Left lobe of liver (tissue), 2 donors: ENCODE measurements at regions not wholly inside any gene's neighbourhood (a gene's known extent, or its start where the extent isn't known, plus 50 kb on each side); places are given as distances from the start of the nearest gene placed in this dataset.

ENCODE experiments used
- ATAC-seq: fragments of 200-7000 bp; cut with Tn5 transposase; one replicate; pipeline ENCODE4 v1.9.1; 2020; ENCODE audit warnings: mild to moderate bottlenecking, moderate library complexity
- DNase-seq: peaks from one replicate; pipeline ENCODE4 v3.0.0-alpha.2; 2020; ENCODE audit warnings: low spot score
- donor health status: DM: no; HTN: no; CAD: no; lungs with moderate emphysema.
- donor health status: DM: no; HTN: yes; CAD: no.

DNA sequence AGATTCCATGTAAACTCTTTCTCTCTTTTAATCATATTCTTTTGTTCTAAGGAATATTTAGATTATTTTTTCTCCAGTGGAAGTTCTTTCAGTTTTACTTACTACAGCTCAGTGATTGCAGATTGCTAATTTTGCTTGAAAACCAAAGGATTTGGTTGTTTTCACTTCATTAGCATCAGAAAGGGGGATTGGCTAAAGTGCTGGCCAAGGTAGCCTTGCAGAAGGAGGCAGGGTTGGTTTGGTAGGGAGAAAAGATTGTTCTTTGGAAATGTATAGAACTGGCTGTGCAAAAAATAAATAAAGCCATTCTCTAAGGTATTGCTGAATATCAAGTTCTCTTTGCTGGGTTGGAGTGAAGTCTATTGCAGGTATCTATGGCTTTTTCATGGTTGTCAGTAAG lies 92.6 kb downstream of the FAT3 start:
- DNase-seq (no peak), ATAC-seq (no peak)

DNA sequence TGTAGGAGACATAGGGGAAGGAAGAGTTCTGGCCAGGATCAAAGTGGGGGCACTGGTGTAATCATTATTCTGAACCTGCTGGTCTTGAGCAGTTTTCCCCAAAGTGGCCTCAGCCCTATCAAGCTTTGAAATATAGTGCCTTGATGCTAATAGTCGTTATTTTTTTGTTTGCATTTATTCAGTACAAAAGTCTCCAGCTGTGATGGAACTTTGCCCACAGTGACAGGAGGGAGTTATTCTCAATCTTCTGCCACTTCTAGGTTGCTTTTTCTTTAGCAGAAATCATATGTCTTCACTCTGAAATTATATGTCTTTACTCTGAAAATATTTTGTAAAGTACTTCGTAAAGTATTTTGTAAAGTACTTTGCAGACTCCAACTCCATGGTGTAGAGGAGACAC lies 93.1 kb downstream of the FAT3 start:
- no peak for ATAC-seq
- no peak for DNase-seq

DNA sequence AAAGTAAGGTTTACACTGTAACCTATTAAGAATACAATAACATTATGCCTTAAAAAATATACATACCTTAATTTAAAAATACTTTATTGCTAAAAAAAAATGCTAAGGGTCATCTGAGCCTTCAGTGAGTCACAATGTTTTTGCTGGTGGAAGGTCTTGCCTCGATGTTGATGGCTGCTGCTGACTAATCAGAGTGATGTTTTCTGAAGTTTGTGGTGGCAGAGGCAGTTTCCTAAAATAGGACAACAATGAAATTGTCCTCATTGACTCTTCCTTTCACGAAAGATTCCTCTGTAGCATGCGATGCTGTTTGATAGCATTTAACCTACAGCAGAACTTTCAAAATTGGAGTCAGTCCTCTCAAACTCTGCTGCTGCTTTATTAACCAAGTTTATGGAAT lies 97.6 kb downstream of the FAT3 start:
- no peak for DNase-seq
- no peak for ATAC-seq

DNA sequence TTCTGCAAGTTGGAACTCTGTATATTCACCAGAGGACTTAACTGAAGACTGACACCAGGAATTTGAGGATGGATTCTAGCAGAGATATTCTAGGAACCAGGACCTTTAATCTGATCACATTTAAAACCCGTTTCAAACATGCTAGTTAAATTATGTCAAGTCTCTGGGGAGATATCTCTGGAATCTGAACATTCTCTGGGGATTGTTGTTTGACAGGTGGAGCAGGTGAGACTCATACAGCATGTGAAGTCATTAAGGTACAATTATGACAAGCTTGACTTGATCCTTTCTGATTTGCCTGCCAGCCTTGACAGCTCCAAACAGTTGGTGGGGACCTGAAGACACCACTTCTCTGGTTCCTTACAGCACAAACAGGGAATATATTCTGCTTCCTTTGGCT lies 100.3 kb downstream of the FAT3 start:
- ATAC-seq: no peak
- DNase-seq: no peak

DNA sequence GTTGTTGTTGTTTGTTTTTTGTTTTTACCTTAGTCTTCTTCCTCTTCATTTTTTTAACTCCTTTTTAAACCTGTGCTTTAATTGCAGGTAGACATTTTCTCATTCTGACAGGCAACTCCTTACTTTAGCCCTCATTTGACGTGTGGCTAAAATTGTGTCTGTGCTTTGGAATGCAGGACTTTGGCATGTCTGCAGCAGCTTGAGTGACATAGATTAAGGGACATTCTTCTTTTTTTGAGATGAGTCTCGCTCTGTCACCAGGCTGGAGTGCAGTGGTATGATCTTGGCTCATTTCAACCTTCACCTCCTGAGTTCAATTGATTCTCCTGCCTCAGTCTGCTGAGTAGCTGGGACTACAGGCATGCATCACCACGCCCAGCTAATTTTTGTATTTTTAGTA lies 100.8 kb downstream of the FAT3 start:
- DNase-seq (no peak), ATAC-seq (no peak)

DNA sequence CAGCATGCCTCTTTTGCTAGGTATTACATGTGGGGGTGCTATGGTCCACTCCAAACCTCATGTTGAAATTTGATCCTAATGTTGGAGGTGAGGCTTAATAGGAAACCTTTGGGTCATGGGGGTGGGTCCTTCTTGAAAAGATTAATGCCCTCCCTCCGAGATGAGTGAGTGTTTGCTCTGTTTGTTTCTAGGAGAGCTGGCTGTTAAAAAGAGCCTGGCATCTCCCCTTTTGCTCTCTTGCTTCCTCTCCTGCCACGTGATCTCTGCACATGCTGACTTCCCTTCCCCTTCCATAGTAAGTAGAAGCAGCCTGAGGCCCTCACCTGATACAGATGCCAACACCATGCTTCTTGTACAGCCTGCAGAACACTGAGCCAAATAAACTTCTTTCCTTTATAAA lies 104.5 kb downstream of the FAT3 start:
- ATAC-seq: no peak
- DNase-seq: no peak

DNA sequence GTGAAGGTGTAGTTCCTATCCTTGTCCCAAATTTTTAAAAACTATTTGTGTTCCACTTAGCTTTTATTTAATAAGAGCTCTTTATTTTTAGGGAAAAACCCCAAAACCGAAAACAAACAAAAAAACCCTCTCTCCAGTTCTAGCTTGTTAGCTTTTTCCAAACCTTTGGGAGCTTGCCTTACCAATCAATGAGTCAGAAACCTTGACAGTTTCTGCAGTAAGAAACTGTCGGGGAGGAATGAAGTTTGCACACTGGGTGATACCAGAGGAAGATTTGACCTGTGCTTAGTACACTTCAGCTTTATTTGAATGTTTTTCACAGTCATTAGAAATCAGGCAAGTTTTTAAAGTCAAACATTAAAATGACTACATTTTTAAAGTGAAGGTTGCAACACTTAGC lies 105.0 kb downstream of the FAT3 start:
- ATAC-seq (peak; percentile 30), DNase-seq (no peak)

DNA sequence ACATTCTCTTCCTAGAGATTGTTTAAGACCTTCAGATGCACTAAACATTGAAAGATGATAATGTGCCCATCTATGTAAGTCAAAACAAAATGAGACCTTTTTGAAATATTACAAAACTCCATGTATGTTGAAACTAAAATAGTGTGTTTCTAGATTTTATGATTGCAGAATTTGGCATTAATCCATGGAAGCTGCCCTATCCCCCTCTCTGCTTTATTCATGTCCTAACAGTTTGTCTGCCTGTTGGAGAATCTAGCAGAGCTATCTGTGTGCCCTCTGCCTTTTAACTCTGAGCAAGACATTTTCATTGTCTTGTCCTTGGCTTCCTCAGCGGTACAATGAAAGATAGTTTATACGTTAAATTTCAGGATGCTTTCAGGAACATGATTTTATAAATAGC lies 105.5 kb downstream of the FAT3 start:
- no peak for ATAC-seq
- no peak for DNase-seq

DNA sequence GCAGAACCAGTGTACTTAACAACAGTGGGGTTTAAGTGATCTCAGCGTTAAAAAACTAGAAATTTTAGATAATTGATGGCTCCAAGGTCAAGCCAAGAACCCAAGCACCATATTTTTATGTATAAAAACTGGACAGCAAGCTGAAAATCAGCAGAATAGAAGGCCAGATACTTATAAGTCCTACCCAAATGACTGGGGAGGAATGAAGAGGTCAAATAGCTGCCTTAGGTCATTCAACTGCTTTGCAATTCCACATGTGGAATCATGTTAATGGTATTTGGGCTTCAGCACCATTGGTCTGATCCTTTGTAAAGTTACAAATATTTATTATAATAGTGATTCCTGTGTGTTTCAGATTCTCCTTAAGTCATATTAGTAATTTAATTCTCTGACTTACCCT lies 108.4 kb downstream of the FAT3 start:
- DNase-seq (no peak), ATAC-seq (peak; percentile 12)

DNA sequence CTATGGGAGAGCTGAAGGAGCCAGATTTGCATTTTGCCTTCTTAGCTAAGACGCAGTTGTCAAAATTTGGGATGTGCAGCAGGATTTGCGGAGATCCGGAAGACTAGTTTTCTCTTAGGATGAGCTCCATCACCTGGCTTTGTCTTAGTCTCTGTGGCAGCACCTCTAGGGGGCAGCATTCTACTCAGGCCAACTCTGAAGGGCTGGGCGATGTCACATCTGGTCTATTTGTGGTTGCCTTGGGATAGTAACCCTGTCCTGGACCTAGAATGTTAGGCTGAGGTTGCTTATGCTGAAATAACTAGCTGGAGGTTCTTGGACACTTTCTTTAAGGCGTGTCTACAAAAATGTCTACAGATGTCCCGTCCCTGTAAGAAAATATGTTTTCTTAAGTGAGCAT lies 116.2 kb downstream of the FAT3 start:
- peak; percentile 91 for ATAC-seq
- peak; percentile 47 for DNase-seq

DNA sequence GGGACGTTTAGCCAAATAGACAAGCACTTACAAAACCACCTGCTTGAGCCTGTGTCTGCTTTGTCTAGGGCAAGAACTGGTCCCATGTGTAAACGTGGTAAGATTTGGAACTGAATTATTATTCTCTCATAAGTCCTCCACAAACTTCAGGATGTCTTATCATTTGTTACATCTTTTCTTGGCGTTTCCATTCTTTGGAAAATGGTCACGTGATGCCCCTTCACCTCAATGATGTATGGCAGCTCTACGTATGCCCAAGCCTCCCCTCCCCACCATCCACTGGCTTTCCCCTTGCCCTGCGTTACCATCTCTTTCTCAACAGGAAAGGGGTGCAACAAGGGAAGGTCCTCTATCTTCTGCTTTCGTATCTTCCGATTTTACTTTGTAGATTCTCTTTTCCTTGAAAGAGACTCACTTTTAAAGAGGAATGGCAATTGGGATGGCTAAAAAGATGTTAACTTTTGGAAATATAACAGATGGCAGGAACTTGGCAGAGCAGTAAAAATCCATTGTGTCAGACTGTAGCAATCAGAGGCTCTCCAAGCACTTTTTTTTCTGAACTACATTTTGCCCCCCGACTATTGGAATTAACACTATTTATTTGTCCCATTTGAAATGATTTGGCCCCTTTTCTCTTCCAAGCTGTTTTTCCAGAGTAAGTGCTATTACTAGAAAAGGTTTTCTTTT lies 117.6 kb downstream of the FAT3 start:
- DNase-seq (no peak), ATAC-seq (no peak)

DNA sequence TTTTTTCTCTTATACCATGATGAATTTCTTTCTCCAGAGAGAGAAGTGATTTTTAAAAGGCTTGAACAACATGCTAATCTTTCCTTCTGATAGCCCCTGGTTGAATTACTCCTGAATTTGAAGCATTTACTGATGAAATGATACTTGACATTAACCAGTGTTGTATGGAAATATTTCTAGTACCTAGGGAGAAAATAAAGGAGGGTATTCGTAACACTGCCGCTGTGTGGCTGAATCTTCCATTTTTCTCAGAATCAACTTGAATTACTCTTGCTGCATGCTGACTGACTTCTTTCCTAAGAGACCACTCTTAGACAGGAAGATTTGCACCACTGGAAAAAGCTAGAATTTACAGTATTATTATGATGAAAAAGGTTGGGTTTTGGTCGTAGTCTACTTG lies 118.3 kb downstream of the FAT3 start:
- DNase-seq: no peak
- no peak for ATAC-seq

DNA sequence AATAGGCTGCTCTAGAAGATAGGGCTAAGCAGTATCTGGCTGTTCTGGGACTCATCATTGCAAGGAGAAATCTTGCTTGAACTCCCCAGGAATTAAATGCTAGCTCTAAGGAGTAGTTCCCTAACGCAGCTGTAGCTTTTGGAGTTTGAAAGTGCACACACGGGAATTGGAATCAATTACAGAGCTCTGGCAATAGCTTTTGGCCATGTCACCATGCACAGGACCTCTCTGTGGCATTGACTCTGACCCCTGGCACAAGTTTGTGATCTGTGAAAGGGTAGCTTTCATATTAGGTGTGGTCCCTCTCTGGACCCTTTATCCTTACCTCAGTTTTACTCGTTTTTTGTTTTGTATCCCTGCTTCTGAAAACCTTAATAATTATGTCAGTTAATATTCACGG lies 121.6 kb downstream of the FAT3 start:
- DNase-seq: no peak
- ATAC-seq: peak; percentile 85

DNA sequence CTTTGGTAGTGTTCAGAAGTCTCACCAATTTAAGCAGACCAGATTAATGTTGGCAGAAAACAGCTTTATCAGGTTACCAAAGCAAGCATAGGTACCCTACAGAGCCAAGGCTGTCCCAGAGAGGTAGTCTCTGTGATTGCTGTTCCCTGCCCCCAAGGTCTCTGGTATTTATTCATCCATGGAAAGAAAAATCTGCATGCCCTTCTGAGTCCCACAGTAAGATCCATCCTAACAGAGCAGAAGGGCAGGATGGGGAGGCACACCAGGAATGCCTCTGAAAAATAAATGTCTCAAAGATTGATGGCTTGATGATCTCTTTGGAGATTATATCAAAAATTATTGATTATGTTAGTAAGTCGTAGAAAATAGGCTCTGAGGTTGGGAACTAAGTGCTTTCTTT lies 122.8 kb downstream of the FAT3 start:
- no peak for DNase-seq
- ATAC-seq: no peak

DNA sequence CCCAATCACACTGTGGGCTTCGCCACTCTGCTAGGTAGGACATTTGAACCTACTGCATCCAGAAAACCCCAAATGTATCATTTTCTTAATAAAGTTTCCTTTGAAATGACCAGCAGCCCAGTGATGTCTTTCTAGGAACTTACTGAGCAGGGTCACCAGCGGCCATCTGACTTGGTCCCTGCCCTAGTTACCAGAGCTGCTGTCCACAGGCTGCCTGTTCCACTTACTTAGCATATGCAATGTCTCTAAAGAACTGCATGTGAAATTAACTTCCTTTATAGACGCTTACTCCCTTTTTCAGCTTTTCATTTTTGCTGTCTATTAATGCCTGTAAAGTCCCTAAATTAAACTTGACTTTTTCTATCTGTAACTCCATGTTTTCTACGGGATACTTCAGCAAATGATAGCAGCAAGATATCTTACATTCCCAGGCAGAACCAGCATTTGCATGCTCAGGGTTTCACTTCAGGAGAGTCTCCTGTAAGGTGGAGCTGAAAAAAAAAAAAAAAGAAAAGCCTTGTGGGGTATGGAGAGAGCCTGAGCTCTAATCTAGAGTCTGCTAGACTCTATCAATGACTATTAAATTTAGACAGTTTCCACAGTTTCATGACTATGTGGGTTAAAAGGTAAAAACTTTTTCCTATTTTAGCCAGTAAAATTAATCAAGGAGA lies 125.0 kb downstream of the FAT3 start:
- ATAC-seq: no peak

DNA sequence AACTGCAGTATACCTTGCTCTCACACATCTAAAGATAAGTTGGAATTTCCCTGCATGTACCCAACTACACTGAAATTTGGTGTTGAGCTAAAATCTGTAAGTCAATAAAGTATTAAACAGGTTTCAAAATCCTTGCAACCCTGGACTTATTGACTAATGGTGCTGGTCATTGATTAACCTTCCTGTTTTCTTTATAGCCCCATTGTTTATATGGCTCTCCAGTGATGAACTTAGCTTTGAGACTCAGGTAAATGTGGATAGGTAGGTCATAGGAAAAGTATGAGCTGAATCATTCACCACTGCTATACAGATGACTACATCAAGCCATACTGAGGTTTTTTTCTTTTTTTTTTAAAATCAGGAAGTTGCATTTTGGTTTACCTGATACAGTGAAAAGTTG lies 132.7 kb downstream of the FAT3 start:
- ATAC-seq (peak; percentile 79), DNase-seq (no peak)

More for the DNA sequence above, 125.0 kb downstream of the FAT3 start:
- DNase-seq: no peak

DNA sequence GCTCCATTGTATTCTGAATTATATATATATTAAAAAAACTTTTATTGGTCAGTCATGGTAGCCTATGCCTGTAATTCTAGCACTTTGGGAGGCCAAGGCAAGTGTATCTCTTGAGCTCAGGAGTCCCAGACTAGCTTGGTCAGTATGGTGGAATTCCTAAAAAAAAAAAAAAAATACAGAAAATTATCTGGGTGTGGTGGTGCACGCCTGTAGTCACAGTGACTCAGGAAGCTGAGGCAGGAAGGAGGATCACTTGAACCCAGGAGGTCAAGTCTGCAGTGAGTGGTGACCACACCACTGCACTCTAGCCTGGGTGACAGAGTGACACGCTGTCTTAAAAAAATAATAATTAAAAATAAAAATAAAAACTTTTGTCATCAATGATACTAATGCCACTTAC lies 133.2 kb downstream of the FAT3 start:
- DNase-seq (no peak), ATAC-seq (no peak)

DNA sequence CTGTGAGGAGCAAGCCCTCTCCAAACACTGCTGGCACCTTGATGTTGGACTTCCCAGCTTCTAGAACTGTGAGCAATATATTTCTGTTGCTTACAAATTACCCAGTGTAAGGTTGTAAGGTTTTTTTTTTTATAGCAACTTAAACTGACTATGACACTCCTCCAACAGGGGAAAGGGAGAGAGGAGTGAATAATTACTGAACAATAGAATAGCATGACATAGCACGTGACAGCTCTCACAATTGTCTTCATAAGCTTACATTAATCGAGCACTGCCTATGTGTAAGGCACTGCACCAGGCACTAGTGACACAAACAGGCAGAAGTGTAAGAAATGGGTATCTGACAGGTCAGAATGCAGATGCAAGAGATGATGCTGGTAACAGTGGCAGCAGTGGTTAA lies 136.9 kb downstream of the FAT3 start:
- ATAC-seq: no peak

DNA sequence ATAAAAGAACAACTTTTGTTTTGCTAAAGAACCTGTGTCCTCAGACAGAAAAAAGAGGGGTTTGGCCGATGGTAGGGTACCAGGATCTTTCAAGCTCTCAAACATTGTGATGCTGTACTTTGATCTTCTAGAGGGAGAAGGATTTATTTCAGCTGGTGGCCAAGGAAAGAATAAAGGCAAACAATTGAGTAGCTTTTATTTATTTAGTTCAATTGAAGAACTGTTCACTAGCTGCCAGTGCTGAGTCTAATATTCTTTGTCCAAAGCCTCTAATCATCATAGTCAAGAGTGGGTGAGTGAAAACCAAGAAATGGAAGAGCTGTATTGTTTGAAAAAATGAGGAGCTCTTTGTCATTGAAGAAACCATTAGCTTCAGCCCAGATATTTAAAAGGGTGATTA lies 138.4 kb downstream of the FAT3 start:
- no peak for ATAC-seq
- DNase-seq: no peak

More for the DNA sequence above, 136.9 kb downstream of the FAT3 start:
- no peak for DNase-seq

DNA sequence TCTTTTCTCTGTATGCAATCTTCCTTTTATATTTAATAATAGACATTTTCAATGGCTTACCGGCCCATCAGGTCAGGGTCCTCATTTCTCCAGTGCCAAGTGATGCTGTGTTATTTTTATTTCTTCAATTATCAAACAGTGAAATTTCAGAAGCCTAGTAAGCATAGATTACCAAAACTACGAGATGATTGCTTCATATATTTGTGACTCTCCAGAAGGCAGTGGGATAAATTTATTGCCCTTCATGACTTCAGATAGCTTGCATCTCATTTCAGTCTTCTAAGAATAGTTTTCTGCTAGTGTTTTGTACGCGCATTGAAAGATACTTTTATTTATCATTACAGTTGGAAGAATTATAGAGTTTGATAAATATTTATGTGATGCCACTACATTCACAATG lies 139.6 kb downstream of the FAT3 start:
- ATAC-seq: no peak
- no peak for DNase-seq

DNA sequence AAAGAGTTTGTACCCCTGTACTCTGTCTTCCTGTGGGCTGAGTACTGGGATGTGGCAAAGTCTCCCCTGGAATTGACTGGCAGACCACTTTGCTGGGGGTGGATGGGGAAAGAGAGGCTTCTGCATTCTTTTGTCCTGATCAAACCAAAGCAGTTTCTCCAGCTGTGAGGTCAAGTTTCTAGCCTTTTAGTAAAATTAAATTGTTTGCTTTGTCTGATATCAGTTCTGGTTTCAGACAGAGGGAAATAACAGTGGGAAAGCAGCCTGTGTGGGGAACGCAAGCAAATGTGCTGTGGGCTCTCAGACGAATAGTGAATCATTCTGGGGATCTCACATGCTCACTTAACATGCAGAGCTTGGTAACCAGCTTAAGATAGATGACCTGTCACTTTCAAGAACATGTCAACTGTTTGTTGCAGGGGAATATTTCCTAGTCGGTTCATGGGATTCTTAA lies 151.6 kb downstream of the FAT3 start:
- ATAC-seq: no peak
- DNase-seq: no peak

DNA sequence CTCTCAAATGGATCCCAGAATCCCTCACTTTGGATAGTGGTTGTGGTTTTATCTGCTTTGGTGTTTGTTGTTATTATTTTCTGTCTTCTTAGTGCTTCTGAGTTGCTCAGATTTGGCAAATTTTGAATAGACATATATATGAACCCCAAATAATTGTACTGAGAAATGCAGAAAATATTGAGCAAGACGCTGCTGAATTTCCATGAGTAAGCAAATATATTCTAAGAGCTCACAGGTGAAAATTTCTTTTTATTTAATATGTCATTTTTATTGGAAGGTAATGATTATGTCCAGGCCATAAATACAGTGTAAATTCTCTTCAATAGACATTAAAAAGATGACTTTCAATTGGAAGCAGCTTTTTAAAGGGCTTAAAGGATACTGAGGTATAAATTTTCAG lies 152.1 kb downstream of the FAT3 start:
- DNase-seq (no peak), ATAC-seq (no peak)

DNA sequence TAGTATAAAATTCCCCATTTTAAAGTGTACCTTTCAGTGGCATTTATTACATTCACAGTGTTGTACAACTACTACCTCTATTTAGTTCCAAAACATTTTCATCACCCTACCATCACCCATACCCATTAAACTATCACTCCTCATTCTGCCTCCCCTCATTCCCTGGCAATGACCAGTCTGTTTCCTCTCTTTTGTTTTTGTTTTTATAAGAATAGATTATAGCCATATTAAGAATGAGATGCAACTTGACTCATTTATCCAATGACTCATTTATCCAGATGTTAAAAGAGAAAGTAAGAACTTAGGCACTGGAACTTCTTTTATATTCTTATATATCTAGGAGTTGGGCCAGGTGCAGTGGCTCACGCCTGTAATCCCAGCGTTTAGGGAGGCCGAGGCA lies 156.3 kb downstream of the FAT3 start:
- DNase-seq (no peak), ATAC-seq (no peak)
